ENCODE measurements at regions not wholly inside any gene's neighbourhood (a gene's known extent, or its start where the extent isn't known, plus 50 kb on each side); places are given as distances from the start of the nearest gene placed in this dataset.

GRCh38 chr3:72538070-72538745 is 310.0 kb downstream of the SHQ1 start:
- intact Hi-C loops (cut with DNase I): no loop called here
- no peak for DNase-seq (ENCODE audit: extremely low spot score)
- peaks cover 0 to 4% (median 0%) of the 10 kb centered on the region in 4 donors for H3K9me3 ChIP-seq
- WGBS: 63% methylated on average over 6 of the region's 6 CpGs
- H3K4me3 ChIP-seq: no peak overlapping the region
- TF ChIP-seq EP300 (IDR thresholded peaks at IDR 0.05) (no peak), POLR2AphosphoS5 (IDR thresholded peaks at IDR 0.05) (no peak), POLR2A (IDR thresholded peaks at IDR 0.05; ENCODE audit: low read depth) (no peak), CTCF (IDR thresholded peaks at IDR 0.05) (no peak)
- no peak overlapping the region for H3K27ac ChIP-seq (replicated peaks in 1 of 4)
- peaks cover 0 to 6% (median 2%) of the 10 kb centered on the region in 4 donors for H3K4me1 ChIP-seq
- H3K27me3 ChIP-seq: no peaks in the 10 kb centered on the region
- no peaks in the 10 kb centered on the region for H3K36me3 ChIP-seq

GRCh38 chr3:72537448-72537847 is 310.8 kb downstream of the SHQ1 start:
- Histone ChIP-seq H3K4me3 (no peak overlapping the region), H3K36me3 (no peaks in the 10 kb centered on the region), H3K27ac (replicated peaks in 1 of 4) (no peak overlapping the region), H3K9me3 (peaks cover 0 to 4% (median 0%) of the 10 kb centered on the region in 4 donors), H3K27me3 (no peaks in the 10 kb centered on the region), H3K4me1 (peaks cover 0 to 6% (median 2%) of the 10 kb centered on the region in 4 donors)
- DNase-seq (ENCODE audit: extremely low spot score): no peak
- TF ChIP-seq POLR2A (IDR thresholded peaks at IDR 0.05; ENCODE audit: low read depth) (no peak), POLR2AphosphoS5 (IDR thresholded peaks at IDR 0.05) (no peak), EP300 (IDR thresholded peaks at IDR 0.05) (no peak), CTCF (IDR thresholded peaks at IDR 0.05) (no peak)
- intact Hi-C loops (cut with DNase I): no loop called here
- WGBS: 89% methylated on average over 6 of the region's 6 CpGs

GRCh38 chr3:72536878-72537267 is 311.4 kb downstream of the SHQ1 start:
- H3K36me3 ChIP-seq: no peaks in the 10 kb centered on the region
- H3K27ac ChIP-seq (replicated peaks in 1 of 4): no peak overlapping the region
- TF ChIP-seq POLR2AphosphoS5 (IDR thresholded peaks at IDR 0.05) (no peak), POLR2A (IDR thresholded peaks at IDR 0.05; ENCODE audit: low read depth) (no peak), CTCF (IDR thresholded peaks at IDR 0.05) (no peak), EP300 (IDR thresholded peaks at IDR 0.05) (no peak)
- DNase-seq (ENCODE audit: extremely low spot score): no peak
- intact Hi-C loops (cut with DNase I): no loop called here
- H3K4me1 ChIP-seq: peaks cover 0 to 6% (median 2%) of the 10 kb centered on the region in 4 donors
- H3K9me3 ChIP-seq: peaks cover 0 to 4% (median 0%) of the 10 kb centered on the region in 4 donors
- 92% methylated on average over 8 of the region's 8 CpGs for WGBS
- no peaks in the 10 kb centered on the region for H3K27me3 ChIP-seq
- H3K4me3 ChIP-seq: no peak overlapping the region

GRCh38 chr3:72536206-72536877 is 311.9 kb downstream of the SHQ1 start:
- WGBS: 99% methylated on average over 4 of the region's 4 CpGs
- peaks cover 0 to under 1% (median 0%) of the 10 kb centered on the region in 4 donors for H3K9me3 ChIP-seq
- intact Hi-C loops (cut with DNase I): no loop called here
- no peak overlapping the region for H3K4me3 ChIP-seq
- no peaks in the 10 kb centered on the region for H3K36me3 ChIP-seq
- no peak for DNase-seq (ENCODE audit: extremely low spot score)
- H3K4me1 ChIP-seq: peaks cover 0 to 6% (median 2%) of the 10 kb centered on the region in 4 donors
- no peaks in the 10 kb centered on the region for H3K27me3 ChIP-seq
- TF ChIP-seq EP300 (IDR thresholded peaks at IDR 0.05): no peak
- TF ChIP-seq POLR2AphosphoS5 (IDR thresholded peaks at IDR 0.05): no peak
- TF ChIP-seq CTCF (IDR thresholded peaks at IDR 0.05): no peak
- TF ChIP-seq POLR2A (IDR thresholded peaks at IDR 0.05; ENCODE audit: low read depth): no peak
- no peak overlapping the region for H3K27ac ChIP-seq (replicated peaks in 1 of 4)

Measured in esophagus muscularis mucosa (tissue), 4 donors.